OCI-LY7 (cell line): ENCODE measurements at regions not wholly inside any gene's neighbourhood (a gene's known extent, or its start where the extent isn't known, plus 50 kb on each side); places are given as distances from the start of the nearest gene placed in this dataset.
"Not testable (repeated sequence)": the region's sequence is repeated elsewhere in the genome, so short reads cannot be mapped to it uniquely, and the experiment has no call there.

ENCODE experiments used
- BruUV-seq: library from RNA; stranded (reverse); fragments of 400-500 nt; replicated peaks from 2 replicates; lab custom pipeline; 2021; lab: Mats Ljungman, UMichigan
- CTCF ChIA-PET: fragments of 300-600 bp; sonication (Branson Sonifier 250); formaldehyde crosslinking; loops from one replicate; lab custom pipeline; 2022; ENCODE audit warnings: antibody characterized with exemption; ENCODE audit not compliant: unreplicated experiment; lab: Charles Lee
- POLR2A ChIA-PET: fragments of 300-600 bp; sonication (Branson Sonifier 250); formaldehyde crosslinking; loops from one replicate; lab custom pipeline; 2022; ENCODE audit warnings: antibody characterized with exemption; lab: Charles Lee
- DNase-seq: peaks from one replicate; pipeline ENCODE4 v3.0.0-alpha.2; 2015; ENCODE audit warnings: low spot score
- H2AFZ ChIP-seq: fragments of 200-600 bp; sonication (generic), shearing (Covaris generic); 2 replicates; pipeline ENCODE4 v1.6.1; 2014; ENCODE audit warnings: mild to moderate bottlenecking, antibody characterized with exemption, low read length, moderate library complexity
- H3K27ac ChIP-seq: fragments of 200-600 bp; sonication (generic); 2 replicates; pipeline ENCODE4 v1.5.1; 2014; ENCODE audit warnings: mixed run types, low read depth, mild to moderate bottlenecking, moderate library complexity, low read length, inconsistent platforms; ENCODE audit not compliant: poor library complexity, severe bottlenecking
- H3K36me3 ChIP-seq: fragments of 200-600 bp; sonication (generic); 2 replicates; pipeline ENCODE4 v1.6.1; 2014; ENCODE audit warnings: mild to moderate bottlenecking, antibody characterized with exemption, low read length, moderate library complexity, mixed read lengths; ENCODE audit not compliant: insufficient read depth
- H3K4me1 ChIP-seq: fragments of 200-600 bp; sonication (generic); 2 replicates; pipeline ENCODE4 v1.5.1; 2014; ENCODE audit warnings: mild to moderate bottlenecking, low read length; ENCODE audit not compliant: insufficient read depth, poor library complexity, severe bottlenecking
- H3K4me2 ChIP-seq: fragments of 200-600 bp; sonication (generic); 2 replicates; pipeline ENCODE4 v1.6.1; 2014; ENCODE audit warnings: mild to moderate bottlenecking, low read length
- H3K4me3 ChIP-seq: fragments of 200-600 bp; sonication (generic); 2 replicates; pipeline ENCODE4 v1.5.1; 2014; ENCODE audit warnings: mild to moderate bottlenecking, low read depth, low read length; ENCODE audit not compliant: poor library complexity, severe bottlenecking
- H3K79me2 ChIP-seq: fragments of 200-600 bp; sonication (generic); 2 replicates; pipeline ENCODE4 v1.6.1; 2016; ENCODE audit warnings: low read depth, mild to moderate bottlenecking, low read length, moderate library complexity, mixed read lengths; ENCODE audit not compliant: insufficient read depth
- H3K9me2 ChIP-seq: fragments of 200-600 bp; sonication (generic); 2 replicates; pipeline ENCODE4 v1.6.1; 2016; ENCODE audit warnings: mild to moderate bottlenecking, low read length, mixed read lengths; ENCODE audit not compliant: insufficient read depth
- H3K9me3 ChIP-seq: fragments of 200-600 bp; sonication (generic); 2 replicates; pipeline ENCODE4 v1.6.1; 2014; ENCODE audit warnings: mild to moderate bottlenecking, mixed run types, low read length, mixed read lengths
- H4K20me1 ChIP-seq: fragments of 200-600 bp; sonication (generic); 2 replicates; pipeline ENCODE4 v1.6.1; 2014; ENCODE audit warnings: mild to moderate bottlenecking, antibody characterized with exemption, low read length, moderate library complexity, mixed read lengths; ENCODE audit not compliant: insufficient read depth
- EZH2phosphoT487 ChIP-seq: fragments of 200-600 bp; sonication (generic); IDR thresholded peaks from 2 replicates; pipeline ENCODE4 v1.6.1; 2018; ENCODE audit warnings: low read depth, borderline replicate concordance, mild to moderate bottlenecking, mixed run types, antibody characterized with exemption, low read length, moderate library complexity, mixed read lengths
- intact Hi-C: fragments of 100-400 bp; cut with micrococcal nuclease; formaldehyde crosslinking; loops from one replicate; pipeline ENCODE4 v1.10.0; 2022; ENCODE audit not compliant: unreplicated experiment
- TF ChIP-seq, protein P1 (sequence below): fragments of 200-600 bp; sonication (generic); conservative IDR thresholded peaks from 2 replicates; pipeline ENCODE4 v1.5.1; 2014; ENCODE audit warnings: mild to moderate bottlenecking, antibody characterized with exemption, low read length, moderate library complexity, mixed read lengths

DNA sequence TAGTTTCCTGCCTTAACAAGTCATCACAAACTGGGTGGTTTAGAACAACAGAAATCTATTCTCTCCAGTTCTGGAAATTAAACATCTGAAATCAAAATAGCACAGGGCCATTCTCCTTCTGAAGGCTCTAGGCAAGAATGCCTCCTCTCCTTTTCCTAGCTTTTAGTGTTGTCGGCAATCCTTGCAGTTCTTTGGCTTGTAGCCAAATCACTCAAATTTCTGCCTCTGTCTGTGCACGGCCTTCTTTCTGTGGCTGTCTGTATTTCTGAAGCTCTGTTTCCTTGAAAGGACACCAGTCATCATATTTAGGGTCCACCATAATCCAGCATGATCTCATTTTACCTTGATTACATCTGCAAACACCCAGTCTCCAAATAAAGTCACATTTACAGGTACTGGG is 795.5 kb downstream of the METTL15 start:
- Histone ChIP-seq H3K4me3 (no peak overlapping the region), H3K4me1 (no peaks in the 10 kb centered on the region), H3K79me2 (no peaks in the 10 kb centered on the region), H3K4me2 (no peak overlapping the region), H3K36me3 (no peaks in the 10 kb centered on the region), H3K9me2 (no peaks in the 10 kb centered on the region), H3K27ac (no peak overlapping the region), H2AFZ (no peak overlapping the region), H3K9me3 (no peaks in the 10 kb centered on the region), H4K20me1 (no peaks in the 10 kb centered on the region)
- POLR2A ChIA-PET = no interaction called here
- no peak for TF ChIP-seq EZH2phosphoT487
- TF ChIP-seq, protein P1, sequence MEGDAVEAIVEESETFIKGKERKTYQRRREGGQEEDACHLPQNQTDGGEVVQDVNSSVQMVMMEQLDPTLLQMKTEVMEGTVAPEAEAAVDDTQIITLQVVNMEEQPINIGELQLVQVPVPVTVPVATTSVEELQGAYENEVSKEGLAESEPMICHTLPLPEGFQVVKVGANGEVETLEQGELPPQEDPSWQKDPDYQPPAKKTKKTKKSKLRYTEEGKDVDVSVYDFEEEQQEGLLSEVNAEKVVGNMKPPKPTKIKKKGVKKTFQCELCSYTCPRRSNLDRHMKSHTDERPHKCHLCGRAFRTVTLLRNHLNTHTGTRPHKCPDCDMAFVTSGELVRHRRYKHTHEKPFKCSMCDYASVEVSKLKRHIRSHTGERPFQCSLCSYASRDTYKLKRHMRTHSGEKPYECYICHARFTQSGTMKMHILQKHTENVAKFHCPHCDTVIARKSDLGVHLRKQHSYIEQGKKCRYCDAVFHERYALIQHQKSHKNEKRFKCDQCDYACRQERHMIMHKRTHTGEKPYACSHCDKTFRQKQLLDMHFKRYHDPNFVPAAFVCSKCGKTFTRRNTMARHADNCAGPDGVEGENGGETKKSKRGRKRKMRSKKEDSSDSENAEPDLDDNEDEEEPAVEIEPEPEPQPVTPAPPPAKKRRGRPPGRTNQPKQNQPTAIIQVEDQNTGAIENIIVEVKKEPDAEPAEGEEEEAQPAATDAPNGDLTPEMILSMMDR = no peak
- intact Hi-C loops = no loop called here
- CTCF ChIA-PET = no interaction called here
- no peak for DNase-seq
- BruUV-seq = no TSS peak

DNA sequence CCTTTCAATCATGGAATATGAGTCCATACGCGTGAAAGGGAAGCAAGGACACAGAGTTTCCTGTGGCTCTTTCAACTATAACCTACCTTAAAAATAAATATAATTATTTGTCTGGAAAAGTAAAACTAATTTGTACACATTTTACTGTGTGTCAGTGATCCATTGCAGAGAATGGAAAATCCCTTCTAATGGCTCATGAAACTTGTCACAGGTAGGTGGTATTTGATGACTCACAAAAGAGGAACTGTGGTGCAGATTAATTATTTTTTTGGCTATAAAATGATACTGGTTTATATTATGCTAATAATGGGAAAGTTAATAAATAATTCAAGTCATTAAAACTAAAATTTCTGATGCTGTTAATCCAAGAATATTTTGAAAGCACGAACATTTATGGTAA is 792.2 kb downstream of the METTL15 start:
- POLR2A ChIA-PET = interaction anchor here (1.5 kb wide), 1 partner anchor 11 kb away, joined by 3 read pairs; no protein-coding TSS in a partner anchor
- H3K4me2 ChIP-seq = no peak overlapping the region
- H3K4me1 ChIP-seq = no peaks in the 10 kb centered on the region
- H3K9me3 ChIP-seq = no peaks in the 10 kb centered on the region
- H4K20me1 ChIP-seq = no peaks in the 10 kb centered on the region
- H3K79me2 ChIP-seq = no peaks in the 10 kb centered on the region
- CTCF ChIA-PET = no interaction called here
- H2AFZ ChIP-seq = no peak overlapping the region
- BruUV-seq = no TSS peak
- TF ChIP-seq, protein P1 = no peak
- TF ChIP-seq EZH2phosphoT487 = no peak
- no peaks in the 10 kb centered on the region for H3K9me2 ChIP-seq
- H3K27ac ChIP-seq = no peak overlapping the region
- intact Hi-C loops = no loop called here
- DNase-seq = no peak
- H3K4me3 ChIP-seq = no peak overlapping the region
- H3K36me3 ChIP-seq = no peaks in the 10 kb centered on the region

DNA sequence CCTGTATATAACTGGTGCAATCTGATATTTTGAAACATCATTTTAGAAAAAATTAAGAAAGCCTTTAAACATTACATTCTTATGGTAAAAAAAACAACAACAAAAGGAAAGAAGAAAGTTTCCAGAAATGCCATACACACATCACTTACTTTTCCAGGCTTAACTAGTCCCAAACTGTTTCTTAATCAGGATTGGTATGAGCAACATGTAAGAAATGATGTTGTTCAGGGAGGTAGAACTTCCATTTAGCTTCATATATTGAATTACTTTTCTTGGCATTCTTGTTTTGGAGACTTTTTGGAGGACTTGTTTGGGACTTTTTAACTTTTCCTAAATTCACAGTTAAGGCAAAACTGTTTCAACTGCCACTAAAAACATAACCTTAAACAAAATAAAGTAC is 791.5 kb downstream of the METTL15 start:
- H2AFZ ChIP-seq = no peak overlapping the region
- TF ChIP-seq, protein P1 = no peak
- no peak for TF ChIP-seq EZH2phosphoT487
- H3K36me3 ChIP-seq = no peaks in the 10 kb centered on the region
- CTCF ChIA-PET = no interaction called here
- H3K4me2 ChIP-seq = no peak overlapping the region
- H4K20me1 ChIP-seq = no peaks in the 10 kb centered on the region
- no peak overlapping the region for H3K27ac ChIP-seq
- H3K4me3 ChIP-seq = no peak overlapping the region
- no peaks in the 10 kb centered on the region for H3K4me1 ChIP-seq
- no peak for DNase-seq
- no peaks in the 10 kb centered on the region for H3K9me2 ChIP-seq
- no peaks in the 10 kb centered on the region for H3K79me2 ChIP-seq
- POLR2A ChIA-PET = interaction anchor here (0.6 to 1.5 kb wide), 3 partner anchors 11 to 61 kb away, joined by 3 to 5 read pairs (median 3); no protein-coding TSS in a partner anchor
- no TSS peak for BruUV-seq
- intact Hi-C loops = no loop called here
- H3K9me3 ChIP-seq = no peaks in the 10 kb centered on the region

DNA sequence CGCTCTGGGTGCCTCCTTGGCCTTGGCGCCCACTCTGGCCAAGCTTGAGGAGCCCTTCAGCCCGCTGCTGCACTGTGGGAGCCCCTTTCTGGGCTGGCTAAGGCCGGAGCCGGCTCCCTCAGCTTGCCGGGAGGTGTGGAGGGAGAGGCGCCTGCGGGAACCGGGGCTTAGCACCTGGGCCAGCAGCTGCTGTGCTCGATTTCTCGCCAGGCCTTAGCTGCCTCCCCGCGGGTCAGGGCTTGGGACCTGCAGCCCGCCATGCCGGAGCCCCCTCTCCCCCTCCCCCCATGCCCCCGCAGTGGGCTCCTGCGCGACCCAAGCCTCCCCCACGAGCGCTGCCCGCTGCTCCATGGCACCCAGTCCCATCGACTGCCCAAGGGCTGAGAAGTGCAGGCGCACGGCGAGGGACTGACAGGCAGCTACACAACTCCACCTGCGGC is 782.4 kb downstream of the METTL15 start:
- H3K36me3 ChIP-seq, H3K79me2 ChIP-seq, H3K4me2 ChIP-seq, H4K20me1 ChIP-seq, H3K27ac ChIP-seq, CTCF ChIA-PET, POLR2A ChIA-PET, H2AFZ ChIP-seq, H3K4me3 ChIP-seq, intact Hi-C loops, DNase-seq, H3K4me1 ChIP-seq, BruUV-seq, H3K9me2 ChIP-seq, H3K9me3 ChIP-seq: not testable (repeated sequence)
